Activated CD8-positive, alpha-beta T cell treated with anti-CD3 and anti-CD28 coated beads for 36 hours (primary cell): ENCODE measurements at regions not wholly inside any gene's neighbourhood (a gene's known extent, or its start where the extent isn't known, plus 50 kb on each side); places are given as distances from the start of the nearest gene placed in this dataset.
"Not testable (repeated sequence)": the region's sequence is repeated elsewhere in the genome, so short reads cannot be mapped to it uniquely, and the experiment has no call there.

ENCODE experiments used
- ATAC-seq: fragments of 200-7000 bp; cut with Tn5 transposase; one replicate; pipeline ENCODE4 v1.10.0; 2021; ENCODE audit warnings: mild to moderate bottlenecking, moderate library complexity
- CTCF ChIA-PET: fragments of 350-600 bp; sonication (Branson Sonifier 250); formaldehyde crosslinking; loops from one replicate; lab custom pipeline; 2021; ENCODE audit warnings: antibody characterized with exemption; lab: Charles Lee
- POLR2A ChIA-PET: fragments of 350-600 bp; sonication (Branson Sonifier 250); formaldehyde crosslinking; loops from one replicate; lab custom pipeline; 2021; ENCODE audit warnings: antibody characterized with exemption; lab: Charles Lee
- DNase-seq: peaks from one replicate; pipeline ENCODE4 v3.0.0-alpha.2; 2020
- H3K27ac Mint-ChIP-seq: one replicate; pipeline ENCODE4 v1.8.0; 2021; ENCODE audit warnings: mild to moderate bottlenecking, mixed read lengths
- H3K27me3 Mint-ChIP-seq: one replicate; pipeline ENCODE4 v1.8.0; 2021; ENCODE audit warnings: mixed read lengths
- H3K36me3 Mint-ChIP-seq: one replicate; pipeline ENCODE4 v1.8.0; 2021; ENCODE audit warnings: low read depth, mixed read lengths
- H3K4me1 Mint-ChIP-seq: one replicate; pipeline ENCODE4 v1.8.0; 2021; ENCODE audit warnings: low read depth, mixed read lengths
- H3K4me3 Mint-ChIP-seq: one replicate; pipeline ENCODE4 v1.8.0; 2021; ENCODE audit warnings: mild to moderate bottlenecking, moderate library complexity, mixed read lengths
- H3K9me3 Mint-ChIP-seq: one replicate; pipeline ENCODE4 v1.8.0; 2021; ENCODE audit warnings: mixed read lengths
- CTCF ChIP-seq: fragments of 200-600 bp; IDR thresholded peaks from one replicate; pipeline ENCODE4 v1.8.0; 2022; ENCODE audit warnings: antibody characterized with exemption, mild to moderate bottlenecking
- intact Hi-C: fragments of 100-400 bp; cut with micrococcal nuclease; formaldehyde crosslinking; loops from one replicate; pipeline ENCODE4 v1.10.0; 2022

- POLR2A ChIA-PET = interaction anchor here (1.0 kb wide), 1 partner anchor 13 kb away, joined by 3 read pairs; no protein-coding TSS in a partner anchor
These were observed 132.1 kb upstream of the SALL4 start for GRCh38 chr20:51934301-51935002.

DNA sequence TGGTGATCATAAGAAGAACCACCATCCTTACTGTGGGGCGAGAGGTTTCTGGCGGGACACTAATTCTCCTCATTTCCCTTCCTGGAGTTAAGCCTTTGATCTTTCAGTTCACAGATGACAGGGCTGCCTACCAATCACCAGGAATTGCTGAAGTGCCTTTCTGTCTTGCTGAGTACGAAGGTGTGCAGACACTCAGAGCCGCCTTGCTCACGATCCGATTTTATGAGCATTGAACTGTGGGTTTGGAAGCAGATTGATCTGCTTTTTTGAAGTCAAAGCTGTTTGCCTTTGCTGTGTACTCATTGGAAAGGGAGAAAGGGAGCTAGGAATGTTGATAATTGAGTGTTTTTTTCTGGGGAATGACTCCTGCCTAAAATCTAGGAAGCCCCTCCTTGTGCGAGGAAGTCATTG, 129.1 kb upstream of the SALL4 start:
- DNase-seq (no peak), ATAC-seq (no peak)
- ChIA-PET POLR2A (no interaction called here), CTCF (no interaction called here)
- Mint-ChIP-seq H3K27me3 (peaks cover 2% of the 10 kb centered on the region), H3K27ac (no peak overlapping the region), H3K4me3 (no peak overlapping the region), H3K4me1 (no peaks in the 10 kb centered on the region), H3K36me3 (no peaks in the 10 kb centered on the region), H3K9me3 (no peaks in the 10 kb centered on the region)
- intact Hi-C loops = no loop called here
- no peak for TF ChIP-seq CTCF

More at GRCh38 chr20:51934301-51935002, 132.1 kb upstream of the SALL4 start:
- H3K27ac Mint-ChIP-seq = no peak overlapping the region
- H3K4me3 Mint-ChIP-seq = no peak overlapping the region
- DNase-seq = no peak
- no peaks in the 10 kb centered on the region for H3K4me1 Mint-ChIP-seq
- no peaks in the 10 kb centered on the region for H3K9me3 Mint-ChIP-seq
- no peaks in the 10 kb centered on the region for H3K27me3 Mint-ChIP-seq
- H3K36me3 Mint-ChIP-seq = no peaks in the 10 kb centered on the region
- intact Hi-C loops = no loop called here
- no peak for ATAC-seq
- no peak for TF ChIP-seq CTCF
- CTCF ChIA-PET = interaction anchor here (1.1 to 1.3 kb wide), 2 partner anchors 11 to 135 kb away, joined by 3 read pairs; no protein-coding TSS in a partner anchor

DNA sequence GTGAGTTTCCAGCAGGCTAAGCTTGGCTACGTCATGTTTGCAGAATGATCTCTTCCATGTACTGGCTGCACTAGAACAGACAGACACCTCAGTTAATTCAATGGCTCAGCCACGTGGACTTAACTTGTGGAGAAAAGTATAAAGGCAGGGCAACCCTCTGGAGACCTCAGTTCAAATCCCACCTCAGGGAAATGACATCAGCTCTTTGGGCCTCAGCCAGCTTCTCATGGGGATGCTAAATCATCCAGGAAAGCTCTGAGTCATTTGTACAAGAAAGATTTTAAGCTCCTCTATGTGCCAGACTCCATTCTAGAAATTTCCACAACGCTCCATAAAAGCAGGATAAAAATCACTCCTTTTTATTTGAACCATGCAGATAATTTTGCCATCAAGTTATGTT, 128.5 kb upstream of the SALL4 start:
- DNase-seq (no peak), ATAC-seq (no peak)
- Mint-ChIP-seq H3K27me3 (peaks cover 2% of the 10 kb centered on the region), H3K36me3 (no peaks in the 10 kb centered on the region), H3K4me3 (no peak overlapping the region), H3K9me3 (no peaks in the 10 kb centered on the region), H3K4me1 (no peaks in the 10 kb centered on the region), H3K27ac (no peak overlapping the region)
- no peak for TF ChIP-seq CTCF
- ChIA-PET POLR2A (no interaction called here), CTCF (no interaction called here)
- intact Hi-C loops = no loop called here

GRCh38 chr20:51928931-51929330, 126.6 kb upstream of the SALL4 start:
- H3K36me3 Mint-ChIP-seq = no peaks in the 10 kb centered on the region
- no peaks in the 10 kb centered on the region for H3K9me3 Mint-ChIP-seq
- DNase-seq (no peak), ATAC-seq (no peak)
- no peaks in the 10 kb centered on the region for H3K4me1 Mint-ChIP-seq
- no peak overlapping the region for H3K27ac Mint-ChIP-seq
- ChIA-PET POLR2A (no interaction called here), CTCF (no interaction called here)
- intact Hi-C loops = no loop called here
- H3K27me3 Mint-ChIP-seq = peaks cover 2% of the 10 kb centered on the region
- no peak overlapping the region for H3K4me3 Mint-ChIP-seq
- no peak for TF ChIP-seq CTCF

GRCh38 chr20:51927970-51928369, 125.6 kb upstream of the SALL4 start:
- DNase-seq, H3K4me3 Mint-ChIP-seq, H3K9me3 Mint-ChIP-seq, H3K27me3 Mint-ChIP-seq, POLR2A ChIA-PET, ATAC-seq, H3K27ac Mint-ChIP-seq, CTCF ChIA-PET, intact Hi-C loops, H3K4me1 Mint-ChIP-seq, H3K36me3 Mint-ChIP-seq: not testable (repeated sequence)
